HG03196 (cell line): ENCODE measurements at regions not wholly inside any gene's neighbourhood (a gene's known extent, or its start where the extent isn't known, plus 50 kb on each side); places are given as distances from the start of the nearest gene placed in this dataset.
A peak's percentile ranks its signal among the peaks of the same experiment; 100 is the strongest.

Source experiments
- ATAC-seq: cut with Tn5 transposase; IDR thresholded peaks from one replicate; pipeline ENCODE4 v1.9.1; 2021; ENCODE audit not compliant: unreplicated experiment

GRCh38 chr5:93120771-93121170 is 460.2 kb downstream of the NR2F1-AS1 start:
- ATAC-seq: no peak

GRCh38 chr5:93120051-93120450 is 461.0 kb downstream of the NR2F1-AS1 start:
- no peak for ATAC-seq

DNA sequence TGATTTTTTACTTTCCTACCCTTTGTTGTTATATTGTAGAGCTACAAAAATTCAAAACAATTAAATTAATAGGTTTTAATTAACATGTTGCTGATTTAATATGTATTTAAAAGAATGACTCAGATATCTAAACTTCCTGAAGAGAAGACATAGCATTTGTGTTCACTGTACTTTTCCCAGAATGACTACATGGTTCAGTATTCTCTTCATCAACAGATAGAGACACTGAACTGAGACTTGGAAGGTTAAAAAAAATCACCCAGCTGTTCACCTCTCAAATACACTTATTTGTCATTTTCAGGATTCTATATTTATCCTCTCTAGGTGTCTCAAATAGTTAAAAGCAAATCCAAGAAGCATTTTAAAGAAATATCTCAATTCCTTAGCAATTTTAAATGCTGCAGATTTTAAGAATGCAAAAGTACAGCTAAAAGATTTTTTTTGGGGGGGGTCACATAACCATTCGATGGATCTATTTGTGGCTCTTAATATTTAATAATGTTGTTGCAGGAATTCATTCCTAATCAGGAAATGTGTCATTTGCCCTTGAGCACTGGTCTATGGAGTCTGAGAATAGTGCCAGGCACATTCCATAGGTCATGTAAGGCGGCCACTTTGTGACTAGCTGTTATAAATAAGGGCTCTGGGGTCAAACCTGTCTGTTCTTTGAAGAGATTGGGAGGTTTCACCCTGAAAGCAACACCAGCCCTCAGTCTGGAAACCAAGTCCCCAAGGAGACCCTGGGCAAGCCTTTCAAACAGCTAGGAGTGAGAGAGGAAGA is 463.1 kb downstream of the NR2F1-AS1 start:
- no peak for ATAC-seq

GRCh38 chr5:93107805-93108520 is 473.1 kb downstream of the NR2F1-AS1 start:
- ATAC-seq: no peak

GRCh38 chr5:93107141-93107540 is 473.9 kb downstream of the NR2F1-AS1 start:
- no peak for ATAC-seq

GRCh38 chr5:93101661-93102060 is 479.4 kb downstream of the NR2F1-AS1 start:
- no peak for ATAC-seq

DNA sequence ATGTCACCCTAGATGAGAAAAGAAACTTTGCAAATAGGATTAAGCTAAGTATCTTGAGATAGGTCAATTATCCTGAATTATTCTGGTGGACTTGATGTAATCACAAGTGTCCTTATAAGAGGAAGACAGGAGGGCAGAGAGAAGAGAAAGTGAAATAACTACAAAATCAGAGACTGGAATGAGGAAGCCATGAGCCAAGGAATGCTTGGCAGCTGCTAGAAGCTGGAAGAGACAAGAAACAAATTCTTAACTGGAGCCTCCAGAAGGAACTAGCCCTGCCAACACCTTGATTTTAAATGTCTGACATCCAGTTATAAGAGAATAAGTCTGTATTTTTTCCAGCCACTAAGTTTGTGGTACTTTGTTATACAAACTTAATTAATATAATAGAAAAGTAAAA is 480.0 kb downstream of the NR2F1-AS1 start:
- no peak for ATAC-seq

DNA sequence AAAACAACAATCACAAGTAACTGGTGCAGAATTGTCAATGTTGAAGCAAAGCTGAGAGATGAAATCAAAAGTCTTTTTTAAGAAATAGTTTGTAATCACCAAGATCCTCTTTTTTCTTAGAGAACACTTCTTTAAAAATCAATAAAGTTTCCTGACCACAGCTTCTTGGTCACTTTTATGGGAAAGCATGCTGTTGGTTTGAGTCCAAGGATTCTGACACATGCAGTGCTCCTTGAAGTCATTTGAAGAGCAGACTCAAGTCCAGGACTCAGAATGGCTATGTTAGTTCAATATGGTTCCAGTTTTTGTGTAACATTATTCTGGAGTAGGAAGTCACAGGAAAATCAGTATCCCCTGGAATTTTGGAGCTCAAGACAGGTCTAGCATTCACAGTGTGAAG is 480.6 kb downstream of the NR2F1-AS1 start:
- ATAC-seq: no peak

- ATAC-seq: no peak
Measured at GRCh38 chr5:93099902-93100347, 481.1 kb downstream of the NR2F1-AS1 start.

GRCh38 chr5:93096561-93096960 is 484.5 kb downstream of the NR2F1-AS1 start:
- no peak for ATAC-seq

GRCh38 chr5:93092349-93093105 is 488.5 kb downstream of the NR2F1-AS1 start:
- ATAC-seq: no peak

DNA sequence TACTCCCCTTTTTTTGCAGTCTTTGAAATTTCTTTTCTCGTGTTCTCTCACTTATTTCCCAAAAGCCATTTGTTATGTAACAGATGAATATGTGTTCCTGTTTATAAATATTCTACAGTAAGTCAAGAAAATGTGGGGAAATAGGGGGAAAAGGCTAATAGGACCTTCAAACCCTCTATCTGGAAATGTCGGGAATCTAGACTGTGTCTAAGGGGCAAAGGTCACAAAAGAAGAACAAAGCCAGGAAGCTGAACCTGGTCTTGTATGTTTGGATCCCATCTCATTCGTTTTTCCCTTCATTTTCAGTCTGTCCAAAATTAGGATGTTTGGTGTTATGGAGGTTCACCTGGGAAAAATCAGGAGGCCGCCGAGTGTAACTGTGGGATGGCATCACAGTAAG is 490.3 kb downstream of the NR2F1-AS1 start:
- ATAC-seq: no peak

DNA sequence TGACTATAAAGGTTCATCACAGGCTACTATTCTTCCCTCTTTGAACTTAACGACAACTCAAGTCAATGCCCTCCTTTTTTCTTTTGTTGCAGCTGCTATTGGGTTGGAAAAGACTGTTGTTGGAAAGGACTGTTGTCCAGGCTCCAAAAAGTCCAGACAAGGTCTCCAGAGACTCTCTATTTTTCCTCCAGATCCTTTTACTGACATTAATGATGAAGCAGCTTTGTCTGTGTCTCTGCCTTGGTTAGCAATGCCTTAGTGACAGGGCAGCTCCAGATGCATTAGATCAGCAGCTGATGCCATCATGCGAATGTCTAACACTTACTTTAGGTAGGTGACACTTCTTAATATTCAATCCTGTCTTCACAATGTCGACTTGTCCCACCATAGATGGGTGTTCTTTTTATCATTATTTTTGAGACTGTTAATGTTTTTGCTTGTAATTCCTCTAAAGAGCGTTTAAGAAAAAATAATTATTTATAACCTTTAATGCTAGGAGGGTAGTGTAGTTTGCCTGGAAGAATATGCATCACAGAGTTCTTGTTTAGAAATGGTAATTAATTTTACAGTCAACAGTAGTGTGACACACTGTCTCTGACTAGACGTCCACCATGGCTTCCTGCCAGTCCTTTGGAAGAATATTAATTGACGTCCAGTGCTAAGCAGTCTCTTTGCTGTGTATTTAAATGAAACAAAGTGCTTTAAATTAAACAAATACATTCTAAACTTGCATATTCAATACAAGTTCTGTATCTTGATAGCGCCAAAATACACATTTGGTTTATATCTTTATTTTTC is 492.2 kb downstream of the NR2F1-AS1 start:
- ATAC-seq: no peak

DNA sequence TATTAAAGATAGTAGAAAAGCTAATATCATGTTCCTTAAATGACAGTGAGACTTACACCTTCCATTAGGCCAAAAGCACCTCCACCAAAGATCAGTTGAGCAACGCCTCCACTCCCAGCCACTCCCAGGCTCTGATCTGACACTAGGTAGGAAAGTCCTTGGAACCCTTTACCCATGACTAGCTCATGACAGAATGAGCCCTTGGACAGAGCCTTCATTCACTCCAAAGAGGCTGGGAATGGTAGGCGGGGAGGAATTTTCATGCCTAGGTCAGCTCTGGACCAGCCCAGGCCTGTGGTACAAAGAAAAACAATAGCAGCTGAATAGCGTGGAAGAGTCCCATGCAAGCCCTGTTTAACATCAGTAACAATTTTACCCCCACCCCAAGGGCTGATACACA is 493.7 kb downstream of the NR2F1-AS1 start:
- no peak for ATAC-seq

GRCh38 chr5:93082981-93083380 is 498.0 kb downstream of the NR2F1-AS1 start:
- ATAC-seq: no peak

- no peak for ATAC-seq
Measured at GRCh38 chr5:93079046-93079445, 502.0 kb downstream of the NR2F1-AS1 start.

DNA sequence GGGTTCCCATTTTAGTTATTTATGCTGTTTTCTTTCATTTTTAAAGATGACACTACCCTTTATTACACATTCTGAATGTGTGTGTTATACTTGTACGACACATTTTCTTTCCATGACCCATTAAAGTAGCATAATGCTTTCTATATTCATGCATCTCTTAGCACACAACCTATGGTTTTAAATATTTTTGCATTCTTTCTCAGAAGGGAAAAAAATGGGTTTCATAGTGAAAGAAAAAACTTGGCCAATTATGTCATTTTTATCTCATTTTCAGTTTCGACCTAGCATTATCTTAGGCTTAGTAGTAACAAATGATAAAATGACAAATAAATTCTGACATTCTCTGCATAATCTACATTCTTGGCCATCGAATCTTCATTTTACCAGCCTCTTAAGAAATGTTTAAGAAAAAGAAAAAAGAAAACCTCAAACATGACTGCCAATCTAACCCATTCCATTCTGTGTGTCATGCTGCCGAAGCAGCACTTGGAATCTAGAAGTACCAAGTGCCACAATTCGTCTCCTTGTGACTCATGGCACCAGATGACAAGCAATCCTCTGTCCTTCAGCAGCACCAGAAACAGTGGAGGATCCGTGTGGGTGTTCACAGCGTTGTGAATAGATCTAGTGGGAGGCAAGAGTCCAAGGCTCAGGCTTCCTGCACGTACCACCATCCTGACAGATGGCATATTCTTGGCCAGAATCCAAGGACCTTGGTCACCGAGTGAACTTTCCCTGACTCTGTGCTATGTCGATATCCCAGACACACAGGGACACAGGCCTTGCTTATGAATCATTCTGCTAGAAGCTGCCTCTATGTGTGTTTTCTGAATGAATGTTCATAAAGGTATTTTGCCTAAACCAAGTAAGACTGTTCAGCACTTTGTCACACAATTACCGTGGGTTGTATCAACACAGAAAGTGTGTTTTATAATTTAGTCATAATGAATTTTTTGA is 502.7 kb downstream of the NR2F1-AS1 start:
- ATAC-seq: peak; percentile 82

- ATAC-seq: no peak
Measured at GRCh38 chr5:93076566-93076965, 504.5 kb downstream of the NR2F1-AS1 start.

- no peak for ATAC-seq
Measured at GRCh38 chr5:93076096-93076495, 504.9 kb downstream of the NR2F1-AS1 start.

DNA sequence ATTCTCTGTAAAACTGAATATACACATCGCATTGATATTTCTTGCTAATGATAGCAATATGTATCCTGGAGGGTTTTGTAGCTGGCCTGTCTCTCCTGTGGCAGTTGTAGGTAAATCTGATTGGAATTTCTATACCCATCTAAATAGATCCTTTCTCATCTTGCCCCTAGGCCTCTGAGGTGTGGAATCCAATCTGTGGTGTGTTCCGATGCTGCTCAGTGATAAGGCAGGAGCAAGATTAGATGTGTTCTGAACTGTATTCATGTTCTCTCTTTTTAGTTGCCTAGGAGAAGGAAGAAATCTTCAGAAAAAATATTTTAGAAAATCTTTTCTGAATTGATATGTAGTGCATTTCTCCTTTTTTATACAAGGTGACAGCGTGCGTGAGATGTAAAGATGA is 507.5 kb downstream of the NR2F1-AS1 start:
- ATAC-seq: no peak
